ENCODE measurements at regions not wholly inside any gene's neighbourhood (a gene's known extent, or its start where the extent isn't known, plus 50 kb on each side); places are given as distances from the start of the nearest gene placed in this dataset.

DNA sequence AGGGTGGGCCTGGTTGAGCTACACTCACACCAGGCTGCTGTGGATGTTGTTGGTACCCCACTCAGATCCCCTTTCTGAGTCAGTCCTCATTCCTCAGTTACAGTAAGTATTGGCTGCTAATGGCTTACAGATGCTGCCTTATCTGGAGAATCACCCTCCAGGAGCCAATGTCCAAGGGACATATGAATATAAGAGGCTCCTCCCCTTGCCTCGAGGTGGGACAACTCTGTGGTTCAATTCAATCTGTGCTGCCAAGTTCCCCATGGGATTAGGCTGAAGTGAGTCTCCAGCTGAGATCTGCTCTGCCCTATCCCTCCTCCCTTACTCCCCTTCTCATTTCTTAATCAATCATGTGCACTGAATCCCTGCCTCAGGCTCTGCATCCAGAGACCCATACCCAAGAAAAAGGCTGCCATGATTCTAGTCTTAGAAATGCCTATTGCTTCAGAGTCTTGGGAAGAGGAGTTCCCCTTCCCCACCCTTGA lies 168.8 kb upstream of the SYT13 start:
- H3K36me3 Mint-ChIP-seq (ENCODE audit: low read depth, unreplicated experiment): peaks cover 4% of the 10 kb centered on the region
- no peak for DNase-seq (ENCODE audit: low spot score)
- TF ChIP-seq, protein P1, sequence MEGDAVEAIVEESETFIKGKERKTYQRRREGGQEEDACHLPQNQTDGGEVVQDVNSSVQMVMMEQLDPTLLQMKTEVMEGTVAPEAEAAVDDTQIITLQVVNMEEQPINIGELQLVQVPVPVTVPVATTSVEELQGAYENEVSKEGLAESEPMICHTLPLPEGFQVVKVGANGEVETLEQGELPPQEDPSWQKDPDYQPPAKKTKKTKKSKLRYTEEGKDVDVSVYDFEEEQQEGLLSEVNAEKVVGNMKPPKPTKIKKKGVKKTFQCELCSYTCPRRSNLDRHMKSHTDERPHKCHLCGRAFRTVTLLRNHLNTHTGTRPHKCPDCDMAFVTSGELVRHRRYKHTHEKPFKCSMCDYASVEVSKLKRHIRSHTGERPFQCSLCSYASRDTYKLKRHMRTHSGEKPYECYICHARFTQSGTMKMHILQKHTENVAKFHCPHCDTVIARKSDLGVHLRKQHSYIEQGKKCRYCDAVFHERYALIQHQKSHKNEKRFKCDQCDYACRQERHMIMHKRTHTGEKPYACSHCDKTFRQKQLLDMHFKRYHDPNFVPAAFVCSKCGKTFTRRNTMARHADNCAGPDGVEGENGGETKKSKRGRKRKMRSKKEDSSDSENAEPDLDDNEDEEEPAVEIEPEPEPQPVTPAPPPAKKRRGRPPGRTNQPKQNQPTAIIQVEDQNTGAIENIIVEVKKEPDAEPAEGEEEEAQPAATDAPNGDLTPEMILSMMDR (IDR thresholded peaks at IDR 0.05; ENCODE audit: unreplicated experiment): no peak
- no peak overlapping the region for H3K27ac Mint-ChIP-seq (ENCODE audit: unreplicated experiment)
- no peaks in the 10 kb centered on the region for H3K9me3 Mint-ChIP-seq (ENCODE audit: unreplicated experiment)
- H3K27me3 Mint-ChIP-seq (ENCODE audit: unreplicated experiment): peaks cover 3% of the 10 kb centered on the region
- H3K4me1 Mint-ChIP-seq (ENCODE audit: unreplicated experiment): no peaks in the 10 kb centered on the region
- H3K4me3 Mint-ChIP-seq (ENCODE audit: unreplicated experiment): no peak overlapping the region

DNA sequence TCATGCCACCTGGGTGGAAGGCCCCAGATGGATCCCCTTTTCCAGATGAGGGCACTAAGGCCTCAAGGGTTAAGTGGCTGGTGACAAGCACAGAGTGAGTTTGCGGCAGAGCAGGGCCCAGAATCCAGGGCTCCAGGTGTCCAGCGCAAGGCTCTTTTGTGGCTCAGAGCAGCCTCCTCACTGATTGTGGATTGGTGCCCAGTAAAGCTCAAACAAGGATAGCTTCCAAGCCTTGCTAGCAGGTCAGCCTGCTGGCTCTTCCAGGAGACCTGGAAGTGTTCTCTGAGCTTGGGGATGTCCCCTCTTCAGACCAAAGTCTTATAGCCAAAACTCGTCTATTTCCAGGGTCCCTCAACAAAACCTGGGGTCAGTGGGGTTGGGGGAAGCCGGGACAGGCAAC lies 167.6 kb upstream of the SYT13 start:
- no peak overlapping the region for H3K27ac Mint-ChIP-seq (ENCODE audit: unreplicated experiment)
- H3K9me3 Mint-ChIP-seq (ENCODE audit: unreplicated experiment): no peaks in the 10 kb centered on the region
- DNase-seq (ENCODE audit: low spot score): no peak
- H3K27me3 Mint-ChIP-seq (ENCODE audit: unreplicated experiment): peaks cover 3% of the 10 kb centered on the region
- peaks cover 4% of the 10 kb centered on the region for H3K36me3 Mint-ChIP-seq (ENCODE audit: low read depth, unreplicated experiment)
- H3K4me3 Mint-ChIP-seq (ENCODE audit: unreplicated experiment): no peak overlapping the region
- TF ChIP-seq, protein P1 (IDR thresholded peaks at IDR 0.05; ENCODE audit: unreplicated experiment): no peak
- no peaks in the 10 kb centered on the region for H3K4me1 Mint-ChIP-seq (ENCODE audit: unreplicated experiment)

DNA sequence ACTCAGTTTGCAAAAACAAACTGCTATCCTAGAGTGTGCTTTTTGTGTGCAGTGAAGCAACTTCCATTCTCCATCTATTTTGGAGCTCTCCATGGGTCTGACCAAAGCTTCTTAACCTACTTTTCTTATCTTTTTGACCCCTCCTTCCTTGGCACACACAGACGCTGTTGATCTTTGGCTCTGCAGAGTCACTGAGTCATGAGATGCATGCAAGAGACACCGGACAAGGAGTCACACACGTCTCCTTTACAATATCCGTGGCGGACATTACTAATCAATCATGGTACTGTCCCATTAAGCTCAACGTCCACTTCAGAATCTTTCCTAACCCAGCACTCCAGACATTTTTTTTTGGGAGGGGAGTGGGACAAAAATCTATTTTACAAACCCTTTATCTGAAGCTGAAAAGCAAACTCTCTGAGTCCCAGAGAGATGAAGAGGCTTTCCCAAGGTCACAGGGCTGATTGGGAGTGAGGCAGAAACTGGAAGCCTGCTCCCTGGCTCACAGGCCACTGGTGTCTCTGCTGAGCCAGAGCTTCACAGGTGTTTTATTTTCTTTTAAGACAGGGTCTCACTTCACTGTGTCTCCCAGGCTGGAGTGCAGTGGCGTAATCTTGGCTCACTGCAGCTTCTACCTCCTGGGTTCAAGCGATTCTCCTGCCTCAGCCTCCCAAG lies 165.8 kb upstream of the SYT13 start:
- Mint-ChIP-seq H3K9me3 (ENCODE audit: unreplicated experiment) (no peaks in the 10 kb centered on the region), H3K36me3 (ENCODE audit: low read depth, unreplicated experiment) (peaks cover 4% of the 10 kb centered on the region), H3K27me3 (ENCODE audit: unreplicated experiment) (peaks cover 4% of the 10 kb centered on the region)

DNA sequence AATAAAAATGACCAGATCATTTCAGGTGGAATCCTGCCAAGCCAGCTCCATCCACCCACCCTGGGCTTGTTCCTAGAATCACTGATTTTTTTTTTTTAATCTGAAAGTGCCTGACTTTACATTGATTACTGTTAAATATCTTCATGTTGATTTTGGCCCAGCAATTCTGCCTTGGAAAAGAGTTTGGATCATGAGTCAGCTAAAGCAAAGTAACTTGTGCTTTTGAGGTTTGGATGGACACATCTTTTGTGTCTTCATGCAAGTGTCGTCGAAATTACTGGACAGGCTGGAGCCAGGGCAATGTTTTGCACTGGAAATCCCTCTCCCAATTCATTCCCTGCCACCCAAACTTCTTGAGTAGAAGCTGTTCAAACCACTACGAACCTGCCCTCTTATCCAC lies 164.0 kb upstream of the SYT13 start:
- peaks cover 3% of the 10 kb centered on the region for H3K27me3 Mint-ChIP-seq (ENCODE audit: unreplicated experiment)
- H3K4me3 Mint-ChIP-seq (ENCODE audit: unreplicated experiment): no peak overlapping the region
- no peak overlapping the region for H3K27ac Mint-ChIP-seq (ENCODE audit: unreplicated experiment)
- no peaks in the 10 kb centered on the region for H3K4me1 Mint-ChIP-seq (ENCODE audit: unreplicated experiment)
- TF ChIP-seq, protein P1 (IDR thresholded peaks at IDR 0.05; ENCODE audit: unreplicated experiment): no peak
- H3K9me3 Mint-ChIP-seq (ENCODE audit: unreplicated experiment): no peaks in the 10 kb centered on the region
- no peak for DNase-seq (ENCODE audit: low spot score)
- peaks cover 3% of the 10 kb centered on the region for H3K36me3 Mint-ChIP-seq (ENCODE audit: low read depth, unreplicated experiment)

More for the DNA sequence above, 165.8 kb upstream of the SYT13 start:
- H3K27ac Mint-ChIP-seq (ENCODE audit: unreplicated experiment): no peak overlapping the region
- H3K4me1 Mint-ChIP-seq (ENCODE audit: unreplicated experiment): no peaks in the 10 kb centered on the region
- TF ChIP-seq, protein P1 (IDR thresholded peaks at IDR 0.05; ENCODE audit: unreplicated experiment): no peak
- H3K4me3 Mint-ChIP-seq (ENCODE audit: unreplicated experiment): no peak overlapping the region
- DNase-seq (ENCODE audit: low spot score): no peak

DNA sequence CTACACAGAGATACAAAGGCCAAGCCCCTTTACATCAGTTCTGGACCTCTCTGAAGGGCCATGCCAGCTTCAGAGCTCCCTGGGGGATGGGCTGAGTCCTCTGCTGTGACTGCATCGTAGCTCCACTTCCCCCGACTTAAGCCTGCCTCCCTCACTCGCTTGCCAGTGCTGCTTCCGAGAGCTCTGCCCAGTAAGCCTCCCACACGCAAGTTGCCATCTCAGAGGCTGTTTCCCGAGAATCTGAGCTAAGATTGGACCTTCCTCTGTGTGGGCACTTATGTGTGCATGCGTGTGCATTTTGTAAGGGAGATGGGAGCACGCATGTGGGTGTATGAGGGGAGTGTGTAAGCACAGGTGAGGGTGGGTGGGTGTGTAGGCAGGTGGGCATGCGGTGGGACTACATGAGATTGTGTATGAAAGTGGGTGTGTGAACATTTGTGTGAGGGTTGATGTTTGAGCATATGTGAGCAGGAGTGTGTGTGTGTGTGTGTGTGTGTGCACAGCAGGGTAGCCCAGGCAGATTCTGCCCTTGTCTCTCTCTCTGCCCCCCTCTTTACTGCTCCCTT lies 163.0 kb upstream of the SYT13 start:
- no peaks in the 10 kb centered on the region for H3K9me3 Mint-ChIP-seq (ENCODE audit: unreplicated experiment)
- no peak overlapping the region for H3K4me3 Mint-ChIP-seq (ENCODE audit: unreplicated experiment)
- H3K36me3 Mint-ChIP-seq (ENCODE audit: low read depth, unreplicated experiment): peaks cover 3% of the 10 kb centered on the region
- no peaks in the 10 kb centered on the region for H3K4me1 Mint-ChIP-seq (ENCODE audit: unreplicated experiment)
- TF ChIP-seq, protein P1 (IDR thresholded peaks at IDR 0.05; ENCODE audit: unreplicated experiment): no peak
- H3K27me3 Mint-ChIP-seq (ENCODE audit: unreplicated experiment): peaks cover 3% of the 10 kb centered on the region
- DNase-seq (ENCODE audit: low spot score): no peak
- no peak overlapping the region for H3K27ac Mint-ChIP-seq (ENCODE audit: unreplicated experiment)
